CD4-positive, alpha-beta T cell treated with Interleukin-17A for 1 hour (primary cell): ENCODE measurements at regions not wholly inside any gene's neighbourhood (a gene's known extent, or its start where the extent isn't known, plus 50 kb on each side); places are given as distances from the start of the nearest gene placed in this dataset.
"Not testable (repeated sequence)": the region's sequence is repeated elsewhere in the genome, so short reads cannot be mapped to it uniquely, and the experiment has no call there.

ENCODE experiments used
- DNase-seq: peaks from one replicate; pipeline ENCODE4 v3.0.0-alpha.2; 2020

GRCh38 chr9:102714184-102714583 is 280.9 kb upstream of the CYLC2 start:
- no peak for DNase-seq

- not testable (repeated sequence) for DNase-seq
Measured at GRCh38 chr9:102712910-102713309, 282.2 kb upstream of the CYLC2 start.

GRCh38 chr9:102700936-102701335 is 294.2 kb upstream of the CYLC2 start:
- DNase-seq: no peak

- DNase-seq: no peak
Measured at GRCh38 chr9:102669220-102669619, 325.9 kb upstream of the CYLC2 start.

GRCh38 chr9:102652471-102652870 is 342.7 kb upstream of the CYLC2 start:
- no peak for DNase-seq

- no peak for DNase-seq
Measured at GRCh38 chr9:102650896-102651295, 344.2 kb upstream of the CYLC2 start.

GRCh38 chr9:102642651-102643050 is 352.5 kb upstream of the CYLC2 start:
- DNase-seq: no peak

GRCh38 chr9:102631559-102631958 is 363.6 kb upstream of the CYLC2 start:
- DNase-seq: no peak

GRCh38 chr9:102609461-102609860 is 385.7 kb upstream of the CYLC2 start:
- DNase-seq: no peak

- not testable (repeated sequence) for DNase-seq
Measured at GRCh38 chr9:102603198-102604195, 391.6 kb upstream of the CYLC2 start.

- no peak for DNase-seq
Measured at GRCh38 chr9:102594241-102594640, 400.9 kb upstream of the CYLC2 start.

- DNase-seq: no peak
Measured at GRCh38 chr9:102587281-102587680, 407.9 kb upstream of the CYLC2 start.

- no peak for DNase-seq
Measured at GRCh38 chr9:102569436-102569835, 425.7 kb upstream of the CYLC2 start.

- DNase-seq: no peak
Measured at GRCh38 chr9:102551346-102551745, 443.8 kb upstream of the CYLC2 start.

GRCh38 chr9:102550886-102551285 is 444.2 kb upstream of the CYLC2 start:
- DNase-seq: no peak

- no peak for DNase-seq
Measured at GRCh38 chr9:102550266-102550665, 444.9 kb upstream of the CYLC2 start.

- DNase-seq: no peak
Measured at GRCh38 chr9:102534031-102534430, 461.1 kb upstream of the CYLC2 start.

GRCh38 chr9:102521097-102521755 is 473.9 kb upstream of the CYLC2 start:
- DNase-seq: no peak

GRCh38 chr9:102519423-102519822 is 475.7 kb upstream of the CYLC2 start:
- no peak for DNase-seq

- no peak for DNase-seq
Measured at GRCh38 chr9:102518324-102518723, 476.8 kb upstream of the CYLC2 start.

GRCh38 chr9:102514541-102514940 is 480.6 kb upstream of the CYLC2 start:
- no peak for DNase-seq

GRCh38 chr9:102507044-102507687 is 488.0 kb upstream of the CYLC2 start:
- DNase-seq: no peak

- no peak for DNase-seq
Measured at GRCh38 chr9:102506406-102506805, 488.7 kb upstream of the CYLC2 start.

GRCh38 chr9:102499468-102499867 is 495.7 kb upstream of the CYLC2 start:
- no peak for DNase-seq
